ENCODE measurements at regions not wholly inside any gene's neighbourhood (a gene's known extent, or its start where the extent isn't known, plus 50 kb on each side); places are given as distances from the start of the nearest gene placed in this dataset.

DNA sequence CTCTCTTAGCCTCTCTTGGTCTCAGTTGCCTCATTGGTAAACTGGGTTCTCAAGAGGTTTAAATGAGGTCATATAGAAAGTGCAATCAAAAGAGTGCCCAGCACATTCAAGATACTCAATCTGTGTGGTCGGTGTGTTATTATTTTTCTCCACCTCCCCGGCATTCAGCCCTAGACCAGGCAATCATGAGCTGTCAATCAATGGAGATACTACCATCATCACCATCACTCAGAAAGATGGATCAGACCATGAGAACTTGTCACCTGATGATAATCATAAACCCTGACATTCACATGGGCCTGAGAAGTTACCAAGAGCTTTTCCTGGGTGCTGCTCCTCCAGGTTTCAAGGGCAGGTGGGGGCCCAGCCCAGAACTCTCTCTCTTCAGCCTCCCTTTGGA lies 166.1 kb downstream of the MN1 start:
- DNase-seq = no peak

- DNase-seq = no peak
Observed at GRCh38 chr22:27635852-27636251, 165.7 kb downstream of the MN1 start.

DNA sequence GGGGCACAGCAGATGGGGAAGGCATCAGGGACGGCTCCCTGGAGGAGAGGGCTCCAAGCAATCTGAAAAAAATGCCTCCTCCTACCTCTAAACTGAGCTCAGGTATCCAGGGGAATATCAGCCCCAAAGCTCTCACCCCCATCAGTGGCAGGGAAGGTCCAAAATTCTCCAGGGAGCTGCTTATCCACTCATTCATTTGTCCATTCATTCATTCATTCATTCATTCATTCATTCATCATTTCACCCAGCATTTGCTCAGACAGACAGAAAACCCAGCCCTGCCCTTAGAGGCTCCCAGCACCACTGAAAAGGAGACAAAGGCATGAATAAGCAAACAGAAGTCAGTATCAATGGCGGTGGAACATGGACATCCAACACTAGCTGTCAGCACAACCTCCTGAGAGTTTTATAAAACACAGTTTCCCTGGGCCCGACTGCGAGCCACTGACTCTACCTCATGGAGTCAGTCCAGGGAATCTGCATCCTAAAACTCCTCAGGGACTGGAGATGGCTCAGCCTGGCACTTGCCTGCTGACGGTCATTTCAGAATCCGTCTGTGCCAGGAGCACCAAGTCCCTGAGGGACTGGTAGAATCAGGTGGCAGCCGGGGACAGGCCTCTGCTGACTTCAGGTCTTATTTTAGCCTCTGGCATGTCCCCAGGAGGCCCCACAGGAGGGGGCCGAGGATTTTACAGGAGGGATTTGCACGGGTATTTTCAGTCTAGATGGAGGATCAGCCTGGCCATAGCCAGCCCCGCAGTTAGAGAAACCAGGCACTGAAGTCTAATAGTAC lies 164.6 kb downstream of the MN1 start:
- no peak for DNase-seq

GRCh38 chr22:27637604-27638003 lies 164.0 kb downstream of the MN1 start:
- no peak for DNase-seq

- no peak for DNase-seq
Observed at GRCh38 chr22:27638329-27639233, 163.0 kb downstream of the MN1 start.

DNA sequence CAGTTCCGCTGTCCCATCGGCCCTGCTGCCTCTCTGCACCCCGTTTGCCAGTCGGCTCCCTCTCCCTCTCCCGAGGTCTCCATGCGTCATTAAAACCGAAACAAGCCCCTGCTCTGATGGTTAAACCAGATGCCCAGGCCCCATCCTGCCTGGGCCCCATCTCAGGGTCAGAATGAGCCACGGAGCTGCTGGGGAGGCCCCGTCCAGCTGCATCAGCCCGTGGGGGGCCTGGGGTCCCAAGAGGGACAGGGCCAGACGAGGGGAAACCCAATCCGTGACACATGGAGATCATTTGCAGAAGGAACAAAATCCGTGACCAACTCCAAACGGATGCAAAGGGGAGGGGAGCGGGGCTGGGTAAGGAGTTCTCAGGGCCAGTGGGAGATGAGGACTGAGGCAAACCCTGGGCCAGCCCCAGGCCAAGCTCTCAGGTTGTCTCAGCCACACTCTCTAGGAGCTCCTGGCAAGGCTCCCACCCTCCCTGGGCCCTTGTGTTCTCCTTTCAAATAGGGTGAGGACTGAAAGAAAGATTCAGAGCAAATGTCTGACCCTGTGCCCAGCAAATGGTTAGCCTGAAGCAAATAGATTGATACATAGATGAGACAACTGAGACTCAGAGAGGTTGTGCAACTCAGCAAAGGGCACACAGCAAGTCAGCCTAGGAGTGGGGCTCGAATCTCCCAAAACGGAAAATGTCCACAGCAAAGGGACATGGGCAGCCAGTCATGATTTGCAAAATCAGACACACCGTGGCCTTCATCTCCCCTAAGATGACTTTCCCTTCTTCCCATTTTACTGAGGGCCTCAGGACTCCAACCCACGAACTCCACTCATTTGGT lies 162.1 kb downstream of the MN1 start:
- no peak for DNase-seq

DNA sequence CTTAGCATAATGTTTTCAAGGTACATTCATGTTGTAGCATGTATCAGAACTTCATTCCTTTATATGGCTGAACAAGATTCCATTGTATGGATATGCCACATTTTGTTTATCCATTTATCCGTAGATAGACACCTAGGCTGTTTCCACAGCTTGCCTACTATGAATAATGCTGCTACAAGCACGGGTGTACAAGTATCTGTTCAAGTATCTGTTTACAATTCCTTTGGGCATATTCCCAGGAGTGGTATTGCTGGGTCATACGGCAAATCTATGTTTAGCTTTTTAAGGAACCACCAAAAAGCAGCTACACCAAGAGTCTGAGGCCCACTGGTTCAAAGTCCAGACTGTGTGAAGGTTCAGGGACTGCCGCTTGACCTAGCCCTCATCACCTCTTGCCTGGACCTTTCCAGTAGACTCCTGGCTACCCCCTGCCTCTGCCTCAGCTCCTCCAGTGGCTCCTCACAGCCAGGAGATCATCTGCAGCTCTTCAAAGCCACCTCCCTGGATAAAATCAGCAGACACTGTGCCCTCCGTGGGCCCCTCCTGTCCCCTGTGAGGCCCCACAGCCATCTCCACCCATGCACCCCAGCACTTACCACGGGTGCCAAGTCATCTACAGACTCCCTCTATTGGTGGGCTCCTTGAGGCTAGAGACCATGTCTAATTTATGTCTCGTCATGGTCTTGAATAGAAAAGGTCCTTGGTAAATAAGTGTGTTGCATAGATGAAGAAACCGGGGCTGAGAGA lies 160.3 kb downstream of the MN1 start:
- no peak for DNase-seq

- no peak for DNase-seq
Observed at GRCh38 chr22:27642104-27642800, 159.3 kb downstream of the MN1 start.

- DNase-seq = no peak
Observed at GRCh38 chr22:27643907-27644306, 157.6 kb downstream of the MN1 start.

DNA sequence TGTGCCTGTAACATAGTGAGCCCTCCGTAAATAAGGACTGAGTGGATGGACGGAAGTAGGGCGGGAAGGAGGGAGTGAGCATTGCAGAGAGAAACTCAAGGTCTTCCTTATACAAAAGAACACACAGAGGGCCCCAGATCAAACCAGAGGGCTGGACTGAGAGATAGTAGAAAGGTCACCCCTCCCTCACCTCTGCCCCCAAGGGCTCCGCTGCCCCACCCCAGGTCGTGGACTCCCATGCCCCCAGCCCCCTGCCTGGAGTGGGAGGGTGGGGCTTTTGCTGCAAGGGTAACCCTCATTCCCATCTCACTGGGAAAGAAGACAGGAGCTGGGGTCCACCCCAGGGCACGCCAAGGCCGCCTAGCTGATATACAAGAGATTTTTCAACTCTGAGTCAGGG lies 157.0 kb downstream of the MN1 start:
- no peak for DNase-seq

GRCh38 chr22:27647540-27647939 lies 154.0 kb downstream of the MN1 start:
- no peak for DNase-seq

DNA sequence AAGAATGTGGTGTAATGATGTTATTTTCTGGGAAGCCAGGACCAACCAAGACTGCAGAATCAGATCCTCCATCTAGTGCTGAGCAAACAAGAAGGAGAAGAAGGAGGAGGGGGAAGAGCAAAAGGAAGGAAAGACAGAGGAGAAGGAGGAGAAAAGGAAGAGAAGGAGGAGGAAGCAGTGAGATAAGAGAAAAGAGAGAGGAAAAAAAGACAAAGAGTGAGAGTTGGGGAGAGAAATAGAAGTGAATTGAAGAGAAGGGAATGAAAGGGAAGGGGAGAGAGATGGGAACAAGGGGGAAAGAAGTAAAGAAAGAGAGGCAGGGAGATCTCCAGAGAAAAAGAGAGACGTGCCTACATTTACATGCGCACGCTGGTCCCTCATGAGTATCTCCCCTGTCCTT lies 153.5 kb downstream of the MN1 start:
- no peak for DNase-seq

DNA sequence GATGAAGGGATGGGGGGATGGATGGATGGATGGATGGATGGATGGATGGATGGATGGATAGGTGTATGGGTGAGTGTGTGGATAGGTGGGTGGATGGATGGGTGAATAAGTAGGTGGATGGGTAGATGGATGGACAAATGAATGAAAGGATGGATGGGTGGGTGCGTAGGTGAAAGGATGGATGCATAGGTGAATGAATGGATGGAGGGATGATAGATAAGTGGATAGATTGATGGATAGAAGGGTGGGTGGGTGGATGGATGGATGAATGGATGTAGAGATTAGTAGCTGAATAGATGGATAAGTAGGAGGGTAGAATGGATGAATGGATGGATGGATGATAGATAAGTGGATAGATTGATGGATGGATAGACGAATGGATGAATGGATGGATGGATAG lies 152.7 kb downstream of the MN1 start:
- DNase-seq = no peak

- DNase-seq = no peak
Observed at GRCh38 chr22:27650572-27650971, 151.0 kb downstream of the MN1 start.

GRCh38 chr22:27650985-27651384 lies 150.6 kb downstream of the MN1 start:
- DNase-seq = no peak

- no peak for DNase-seq
Observed at GRCh38 chr22:27651486-27651885, 150.1 kb downstream of the MN1 start.

- DNase-seq = no peak
Observed at GRCh38 chr22:27654546-27655445, 146.8 kb downstream of the MN1 start.

DNA sequence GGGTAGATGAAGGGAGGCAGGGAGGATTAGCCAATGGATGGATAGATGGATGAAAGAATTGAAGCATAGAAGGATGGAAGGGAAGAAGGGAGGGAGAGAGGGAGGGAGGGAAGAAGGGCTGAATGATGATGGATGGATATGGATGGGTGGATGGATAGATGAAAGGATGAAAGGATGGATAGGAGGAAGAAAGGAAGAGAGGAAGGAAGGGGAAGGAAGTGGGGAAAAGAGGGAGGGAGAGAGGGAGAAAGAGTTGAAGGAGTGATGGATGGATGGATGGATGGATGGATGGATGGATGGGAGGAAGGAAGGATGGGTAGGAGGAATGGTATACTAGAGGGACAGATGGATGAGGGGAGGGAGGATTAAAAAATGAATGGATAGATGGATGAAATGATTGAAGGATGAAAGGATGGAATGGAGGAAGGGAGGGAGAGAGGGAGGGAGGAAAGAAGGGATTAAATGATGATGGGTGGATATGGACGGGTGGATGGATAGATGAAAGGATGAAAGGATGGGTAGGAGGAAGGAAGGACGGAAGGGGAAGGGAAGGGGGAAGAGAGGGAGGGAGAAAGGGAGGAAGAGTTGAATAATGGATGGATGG lies 145.9 kb downstream of the MN1 start:
- DNase-seq = no peak

GRCh38 chr22:27656970-27657369 lies 144.6 kb downstream of the MN1 start:
- DNase-seq = no peak

- no peak for DNase-seq
Observed at GRCh38 chr22:27660306-27660705, 141.2 kb downstream of the MN1 start.
